Endodermal cell (in vitro differentiated cells): ENCODE measurements at regions not wholly inside any gene's neighbourhood (a gene's known extent, or its start where the extent isn't known, plus 50 kb on each side); places are given as distances from the start of the nearest gene placed in this dataset.
"Not testable (repeated sequence)": the region's sequence is repeated elsewhere in the genome, so short reads cannot be mapped to it uniquely, and the experiment has no call there.

Experiments
- DNase-seq: peaks from one replicate; pipeline ENCODE4 v3.0.0-alpha.2; 2017
- H3K27ac ChIP-seq: 2 replicates; pipeline ENCODE4 v1.5.1; 2013; ENCODE audit warnings: mild to moderate bottlenecking, low read depth, low read length, moderate library complexity
- H3K27me3 ChIP-seq: 2 replicates; pipeline ENCODE4 v1.6.1; 2013; ENCODE audit warnings: mild to moderate bottlenecking, low read length, moderate library complexity; ENCODE audit not compliant: insufficient read depth, control insufficient read depth, poor library complexity, severe bottlenecking
- H3K36me3 ChIP-seq: 2 replicates; pipeline ENCODE4 v1.7.0; 2013; ENCODE audit warnings: mild to moderate bottlenecking, low read length, moderate library complexity; ENCODE audit not compliant: control insufficient read depth, insufficient read depth
- H3K4me1 ChIP-seq: one replicate; pipeline ENCODE4 v1.7.0; 2013; ENCODE audit warnings: low read length; ENCODE audit not compliant: control insufficient read depth, insufficient read depth
- H3K4me3 ChIP-seq: 2 replicates; pipeline ENCODE4 v1.5.1; 2013; ENCODE audit warnings: mild to moderate bottlenecking, low read length, moderate library complexity
- H3K9ac ChIP-seq: 2 replicates; pipeline ENCODE4 v1.6.1; 2013; ENCODE audit warnings: mild to moderate bottlenecking, low read length, moderate library complexity; ENCODE audit not compliant: poor library complexity, severe bottlenecking; ENCODE audit errors: extremely low read depth
- H3K9me3 ChIP-seq: 2 replicates; pipeline ENCODE4 v1.6.1; 2013; ENCODE audit warnings: mild to moderate bottlenecking, low read length, moderate library complexity; ENCODE audit not compliant: control insufficient read depth
- H3K27ac Mint-ChIP-seq: 2 replicates; pipeline ENCODE4 v1.8.0; 2020; ENCODE audit warnings: mixed read lengths
- H3K27me3 Mint-ChIP-seq: 2 replicates; pipeline ENCODE4 v1.8.0; 2021; ENCODE audit warnings: mild to moderate bottlenecking, mixed read lengths; ENCODE audit not compliant: insufficient read depth
- H3K36me3 Mint-ChIP-seq: 2 replicates; pipeline ENCODE4 v1.8.0; 2020; ENCODE audit warnings: low read depth, mixed read lengths
- H3K4me1 Mint-ChIP-seq: 2 replicates; pipeline ENCODE4 v1.8.0; 2020; ENCODE audit warnings: mixed read lengths
- H3K4me3 Mint-ChIP-seq: 2 replicates; pipeline ENCODE4 v1.8.0; 2020; ENCODE audit warnings: mild to moderate bottlenecking, moderate library complexity, mixed read lengths
- H3K9me3 Mint-ChIP-seq: 2 replicates; pipeline ENCODE4 v1.8.0; 2020; ENCODE audit warnings: mild to moderate bottlenecking, mixed read lengths
- WGBS, 2 experiments: methylation state at CpG; one replicate each; pipeline versions ENCODE4 v1.1.5 to v1.1.7; 2013; ENCODE audit warnings: missing lambda C conversion rate in 2 of 2, mixed read lengths in 1 of 2; ENCODE audit not compliant: insufficient coverage in 1 of 2, insufficient read length in 1 of 2; 5-methylcytosine and 5-hydroxymethylcytosine counted together
- TF ChIP-seq, protein P1 (sequence below): fragments of 200-600 bp; sonication (generic); conservative IDR thresholded peaks from 2 replicates; pipeline ENCODE4 v1.5.0; 2021; ENCODE audit warnings: antibody characterized with exemption, mild to moderate bottlenecking

DNA sequence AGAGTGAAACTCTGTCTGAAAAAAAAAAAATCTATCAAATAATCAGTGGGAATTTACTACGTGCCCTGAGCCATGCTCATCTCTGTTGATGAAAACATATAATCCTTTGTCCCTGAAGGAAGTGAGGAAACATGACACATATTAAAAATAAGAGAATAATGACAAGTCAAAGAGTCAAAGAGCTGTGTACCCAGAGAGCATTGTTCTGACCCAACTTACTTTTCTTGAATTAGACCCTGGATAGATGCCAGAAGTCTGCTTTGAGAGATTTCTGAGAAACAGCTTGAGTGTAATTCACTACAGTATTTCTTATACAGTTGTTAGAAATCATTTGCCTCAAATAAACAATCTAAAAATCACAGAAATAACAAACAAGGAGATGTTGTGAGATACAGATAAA lies 490.0 kb upstream of the PIK3R1 start:
- no peak overlapping the region for H3K9ac ChIP-seq
- H3K36me3 ChIP-seq: no peaks in the 10 kb centered on the region
- 100% methylated on average over 1 of the region's 1 CpG; no CpG with 5 or more reads in 1 of the 2 experiments for WGBS, 2 experiments
- H3K27me3 ChIP-seq: no peaks in the 10 kb centered on the region
- Mint-ChIP-seq H3K27me3 (no peaks in the 10 kb centered on the region), H3K4me1 (peaks cover 1% of the 10 kb centered on the region), H3K9me3 (peaks cover 4% of the 10 kb centered on the region), H3K27ac (no peak overlapping the region), H3K36me3 (peaks cover 2% of the 10 kb centered on the region), H3K4me3 (no peak overlapping the region)
- no peak overlapping the region for H3K4me3 ChIP-seq
- no peaks in the 10 kb centered on the region for H3K9me3 ChIP-seq
- no peaks in the 10 kb centered on the region for H3K4me1 ChIP-seq
- TF ChIP-seq, protein P1, sequence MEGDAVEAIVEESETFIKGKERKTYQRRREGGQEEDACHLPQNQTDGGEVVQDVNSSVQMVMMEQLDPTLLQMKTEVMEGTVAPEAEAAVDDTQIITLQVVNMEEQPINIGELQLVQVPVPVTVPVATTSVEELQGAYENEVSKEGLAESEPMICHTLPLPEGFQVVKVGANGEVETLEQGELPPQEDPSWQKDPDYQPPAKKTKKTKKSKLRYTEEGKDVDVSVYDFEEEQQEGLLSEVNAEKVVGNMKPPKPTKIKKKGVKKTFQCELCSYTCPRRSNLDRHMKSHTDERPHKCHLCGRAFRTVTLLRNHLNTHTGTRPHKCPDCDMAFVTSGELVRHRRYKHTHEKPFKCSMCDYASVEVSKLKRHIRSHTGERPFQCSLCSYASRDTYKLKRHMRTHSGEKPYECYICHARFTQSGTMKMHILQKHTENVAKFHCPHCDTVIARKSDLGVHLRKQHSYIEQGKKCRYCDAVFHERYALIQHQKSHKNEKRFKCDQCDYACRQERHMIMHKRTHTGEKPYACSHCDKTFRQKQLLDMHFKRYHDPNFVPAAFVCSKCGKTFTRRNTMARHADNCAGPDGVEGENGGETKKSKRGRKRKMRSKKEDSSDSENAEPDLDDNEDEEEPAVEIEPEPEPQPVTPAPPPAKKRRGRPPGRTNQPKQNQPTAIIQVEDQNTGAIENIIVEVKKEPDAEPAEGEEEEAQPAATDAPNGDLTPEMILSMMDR: no peak
- no peak overlapping the region for H3K27ac ChIP-seq
- no peak for DNase-seq

DNA sequence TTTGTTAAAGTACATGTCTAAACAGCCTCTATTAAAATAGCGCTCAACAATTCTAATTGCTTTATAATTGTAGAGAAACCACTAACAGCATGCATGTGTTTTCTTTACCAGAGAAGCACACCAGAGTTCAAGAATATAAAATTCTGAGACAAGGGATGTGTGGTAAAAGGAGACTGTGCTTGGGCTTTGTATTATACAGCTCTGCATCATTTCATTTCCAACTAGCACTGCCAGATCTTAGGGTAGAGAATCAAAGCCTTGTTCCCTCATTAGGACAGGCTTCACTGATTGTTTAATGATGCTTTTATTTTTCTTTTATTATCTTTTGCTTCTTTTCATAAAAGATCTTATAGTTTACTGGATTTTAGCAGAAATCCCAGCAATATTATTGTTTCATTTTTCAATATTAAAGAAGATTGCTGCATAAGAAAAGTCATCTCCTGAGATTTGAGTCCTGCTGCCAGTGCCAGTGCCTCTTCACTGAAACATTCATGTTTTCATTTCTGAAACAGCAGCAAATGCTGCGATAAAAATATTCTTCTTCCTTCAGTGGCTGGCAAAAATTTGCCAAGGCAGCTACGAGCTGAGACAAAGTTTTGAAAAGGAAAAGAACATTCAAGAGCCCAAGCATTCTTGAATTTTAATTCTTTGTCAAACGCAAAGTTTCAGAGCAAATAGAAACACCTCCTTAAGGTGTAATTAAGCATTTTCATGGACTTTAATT lies 491.0 kb upstream of the PIK3R1 start:
- H3K4me1 Mint-ChIP-seq: no peaks in the 10 kb centered on the region
- Histone ChIP-seq H3K4me3 (no peak overlapping the region), H3K4me1 (no peaks in the 10 kb centered on the region), H3K9ac (no peak overlapping the region), H3K9me3 (no peaks in the 10 kb centered on the region), H3K27ac (no peak overlapping the region), H3K27me3 (no peaks in the 10 kb centered on the region), H3K36me3 (no peaks in the 10 kb centered on the region)
- no peaks in the 10 kb centered on the region for H3K27me3 Mint-ChIP-seq
- no peak for DNase-seq
- WGBS, 2 experiments: 95 to 100% methylated on average over 2 to 4 of the region's 4 CpGs
- TF ChIP-seq, protein P1: no peak
- no peak overlapping the region for H3K27ac Mint-ChIP-seq
- no peak overlapping the region for H3K4me3 Mint-ChIP-seq
- peaks cover 2% of the 10 kb centered on the region for H3K36me3 Mint-ChIP-seq
- H3K9me3 Mint-ChIP-seq: peaks cover 4% of the 10 kb centered on the region

DNA sequence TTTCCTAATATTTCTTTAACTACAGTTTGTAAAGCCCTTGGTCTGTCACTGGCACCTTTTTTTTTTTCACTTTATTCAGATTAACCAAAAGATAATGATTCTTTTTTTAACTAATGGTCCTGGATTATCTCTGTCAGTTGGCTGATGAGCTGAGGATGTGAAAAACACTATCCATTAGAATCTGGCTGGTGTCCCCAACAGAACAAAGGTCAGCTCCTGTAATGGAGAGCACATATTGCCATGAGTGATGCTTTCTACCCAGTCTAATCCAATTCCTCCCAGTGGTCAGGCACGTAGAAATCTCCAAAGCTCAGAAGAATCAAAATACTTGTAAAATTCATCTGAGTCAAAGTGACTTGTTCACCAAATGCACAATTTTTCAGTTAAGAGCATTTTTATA lies 491.7 kb upstream of the PIK3R1 start:
- TF ChIP-seq, protein P1: no peak
- Histone ChIP-seq H3K4me3 (no peak overlapping the region), H3K27ac (no peak overlapping the region), H3K27me3 (no peaks in the 10 kb centered on the region), H3K4me1 (no peaks in the 10 kb centered on the region), H3K9ac (no peak overlapping the region), H3K9me3 (no peaks in the 10 kb centered on the region), H3K36me3 (no peaks in the 10 kb centered on the region)
- H3K27me3 Mint-ChIP-seq: no peaks in the 10 kb centered on the region
- peaks cover 2% of the 10 kb centered on the region for H3K36me3 Mint-ChIP-seq
- no peak for DNase-seq
- peaks cover 4% of the 10 kb centered on the region for H3K9me3 Mint-ChIP-seq
- no peak overlapping the region for H3K4me3 Mint-ChIP-seq
- H3K27ac Mint-ChIP-seq: no peak overlapping the region
- 96 to 100% methylated on average over 1 of the region's 1 CpG for WGBS, 2 experiments
- H3K4me1 Mint-ChIP-seq: no peaks in the 10 kb centered on the region

- H3K4me1 Mint-ChIP-seq, H3K9me3 Mint-ChIP-seq, H3K36me3 ChIP-seq, H3K9me3 ChIP-seq, H3K4me1 ChIP-seq, H3K36me3 Mint-ChIP-seq, H3K4me3 Mint-ChIP-seq, H3K27me3 ChIP-seq, H3K27ac ChIP-seq, H3K9ac ChIP-seq, H3K4me3 ChIP-seq, H3K27me3 Mint-ChIP-seq, DNase-seq, H3K27ac Mint-ChIP-seq: not testable (repeated sequence)
- 100% methylated on average over 1 of the region's 2 CpGs; no CpG with 5 or more reads in 1 of the 2 experiments for WGBS, 2 experiments
Measured at GRCh38 chr5:67722582-67722981, 493.0 kb upstream of the PIK3R1 start.
